NCI-H69 (cell line): ENCODE measurements at regions not wholly inside any gene's neighbourhood (a gene's known extent, or its start where the extent isn't known, plus 50 kb on each side); places are given as distances from the start of the nearest gene placed in this dataset.
A peak's percentile ranks its signal among the peaks of the same experiment; 100 is the strongest.

Experiments
- DNase-seq: peaks from one replicate; lab custom pipeline; 2025; lab: John Stamatoyannopoulos, UW

GRCh38 chr9:18146329-18146728 is 327.6 kb upstream of the ADAMTSL1 start:
- no peak for DNase-seq

GRCh38 chr9:18149471-18150011 is 324.4 kb upstream of the ADAMTSL1 start:
- DNase-seq: peak; percentile 32

GRCh38 chr9:18154661-18155060 is 319.3 kb upstream of the ADAMTSL1 start:
- DNase-seq: no peak

- no peak for DNase-seq
Measured at GRCh38 chr9:18159254-18159653, 314.7 kb upstream of the ADAMTSL1 start.

GRCh38 chr9:18163146-18163545 is 310.8 kb upstream of the ADAMTSL1 start:
- no peak for DNase-seq

- no peak for DNase-seq
Measured at GRCh38 chr9:18167733-18168132, 306.2 kb upstream of the ADAMTSL1 start.

- DNase-seq: no peak
Measured at GRCh38 chr9:18173923-18174322, 300.0 kb upstream of the ADAMTSL1 start.

GRCh38 chr9:18182636-18183035 is 291.3 kb upstream of the ADAMTSL1 start:
- DNase-seq: no peak

GRCh38 chr9:18183974-18184373 is 290.0 kb upstream of the ADAMTSL1 start:
- DNase-seq: no peak

GRCh38 chr9:18184401-18184800 is 289.6 kb upstream of the ADAMTSL1 start:
- no peak for DNase-seq

- DNase-seq: peak; percentile 22
Measured at GRCh38 chr9:18185196-18185595, 288.8 kb upstream of the ADAMTSL1 start.

GRCh38 chr9:18188971-18189370 is 285.0 kb upstream of the ADAMTSL1 start:
- no peak for DNase-seq

GRCh38 chr9:18189871-18190670 is 283.9 kb upstream of the ADAMTSL1 start:
- DNase-seq: peak; percentile 89

GRCh38 chr9:18190671-18191374 is 283.1 kb upstream of the ADAMTSL1 start:
- DNase-seq: peak; percentile 26

- no peak for DNase-seq
Measured at GRCh38 chr9:18194316-18194715, 279.6 kb upstream of the ADAMTSL1 start.

GRCh38 chr9:18195223-18195622 is 278.7 kb upstream of the ADAMTSL1 start:
- DNase-seq: no peak

- no peak for DNase-seq
Measured at GRCh38 chr9:18202924-18203323, 271.0 kb upstream of the ADAMTSL1 start.

- no peak for DNase-seq
Measured at GRCh38 chr9:18207735-18208134, 266.2 kb upstream of the ADAMTSL1 start.

GRCh38 chr9:18208166-18209059 is 265.5 kb upstream of the ADAMTSL1 start:
- peak; percentile 81 for DNase-seq

- no peak for DNase-seq
Measured at GRCh38 chr9:18215626-18216025, 258.3 kb upstream of the ADAMTSL1 start.

- no peak for DNase-seq
Measured at GRCh38 chr9:18216376-18216775, 257.6 kb upstream of the ADAMTSL1 start.

- DNase-seq: no peak
Measured at GRCh38 chr9:18228101-18228500, 245.9 kb upstream of the ADAMTSL1 start.
